DND-41 (cell line): ENCODE measurements at regions not wholly inside any gene's neighbourhood (a gene's known extent, or its start where the extent isn't known, plus 50 kb on each side); places are given as distances from the start of the nearest gene placed in this dataset.

Experiments
- ATAC-seq: fragments of 200-7000 bp; cut with Tn5 transposase; 3 replicates; pipeline ENCODE4 v1.9.1; 2021; ENCODE audit warnings: low read depth; ENCODE audit not compliant: insufficient read depth
- DNase-seq: peaks from one replicate; pipeline ENCODE4 v3.0.0-alpha.2; 2020
- H2AFZ ChIP-seq: 2 replicates; pipeline ENCODE4 v1.6.0; 2012; ENCODE audit warnings: low read depth, low read length
- H3K27ac ChIP-seq: 2 replicates; pipeline ENCODE4 v1.5.1; 2012; ENCODE audit warnings: low read length, inconsistent platforms
- H3K27me3 ChIP-seq: fragments of 200-600 bp; sonication (generic); 2 replicates; pipeline ENCODE4 v1.6.0; 2012; ENCODE audit warnings: low read length, mild to moderate bottlenecking, inconsistent platforms; ENCODE audit not compliant: insufficient read depth, poor library complexity
- H3K36me3 ChIP-seq: 2 replicates; pipeline ENCODE4 v1.5.1; 2012; ENCODE audit warnings: low read length, inconsistent platforms; ENCODE audit not compliant: insufficient read depth
- H3K4me1 ChIP-seq: 2 replicates; pipeline ENCODE4 v1.5.1; 2012; ENCODE audit warnings: mild to moderate bottlenecking, low read length; ENCODE audit not compliant: insufficient read depth
- H3K4me2 ChIP-seq: 2 replicates; pipeline ENCODE4 v1.6.0; 2012; ENCODE audit warnings: mild to moderate bottlenecking, moderate library complexity, low read length, inconsistent platforms; ENCODE audit not compliant: insufficient read depth
- H3K4me3 ChIP-seq, 2 experiments: fragments of 200-600 bp in 1 of 2; shearing (Covaris generic) in 1 of 2; 2 replicates each; pipeline ENCODE4 v1.5.1; 2012 to 2016; ENCODE audit warnings: inconsistent platforms in 2 of 2, low read length in 2 of 2, mild to moderate bottlenecking in 2 of 2, low read depth in 1 of 2, moderate library complexity in 1 of 2
- H3K79me2 ChIP-seq: 2 replicates; pipeline ENCODE4 v1.6.0; 2012; ENCODE audit warnings: low read length, inconsistent platforms; ENCODE audit not compliant: insufficient read depth
- H3K9ac ChIP-seq: 2 replicates; pipeline ENCODE4 v1.6.0; 2012; ENCODE audit warnings: low read depth, mild to moderate bottlenecking, inconsistent platforms, low read length, moderate library complexity
- H3K9me3 ChIP-seq: 2 replicates; pipeline ENCODE4 v1.5.1; 2012; ENCODE audit warnings: low read length, moderate library complexity, mild to moderate bottlenecking, inconsistent platforms; ENCODE audit not compliant: insufficient read depth, severe bottlenecking
- H4K20me1 ChIP-seq: 2 replicates; pipeline ENCODE4 v1.6.0; 2012; ENCODE audit warnings: low read length; ENCODE audit not compliant: insufficient read depth
- CTCF ChIP-seq: IDR thresholded peaks from 2 replicates; pipeline ENCODE4 v1.5.1; 2012; ENCODE audit warnings: borderline replicate concordance, low read length, moderate library complexity, mild to moderate bottlenecking; ENCODE audit not compliant: poor library complexity, severe bottlenecking; ENCODE audit errors: extremely low read depth
- EZH2 ChIP-seq: IDR thresholded peaks from 3 replicates; pipeline ENCODE4 v1.6.1; 2012; ENCODE audit warnings: borderline replicate concordance, low read depth, mild to moderate bottlenecking, moderate library complexity, low read length, inconsistent platforms; ENCODE audit not compliant: severe bottlenecking

GRCh38 chr5:112472614-112473013 lies 53.5 kb upstream of the EPB41L4A start:
- Histone ChIP-seq H3K79me2 (no peaks in the 10 kb centered on the region), H4K20me1 (no peaks in the 10 kb centered on the region), H3K9me3 (no peaks in the 10 kb centered on the region), H3K4me3 (no peak overlapping the region), H3K9ac (no peak overlapping the region), H3K4me2 (no peak overlapping the region), H3K4me1 (no peaks in the 10 kb centered on the region), H3K27me3 (peaks cover 3% of the 10 kb centered on the region), H3K27ac (no peak overlapping the region), H2AFZ (no peak overlapping the region), H3K36me3 (no peaks in the 10 kb centered on the region)
- no peak for TF ChIP-seq EZH2
- no peak for TF ChIP-seq CTCF
- ATAC-seq (no peak), DNase-seq (no peak)

GRCh38 chr5:112473989-112474388 lies 54.9 kb upstream of the EPB41L4A start:
- Histone ChIP-seq H3K4me2 (no peak overlapping the region), H3K4me3 (no peak overlapping the region), H3K9ac (no peak overlapping the region), H3K79me2 (no peaks in the 10 kb centered on the region), H3K4me1 (no peaks in the 10 kb centered on the region), H3K27me3 (peaks cover 3% of the 10 kb centered on the region), H3K9me3 (no peaks in the 10 kb centered on the region), H3K36me3 (no peaks in the 10 kb centered on the region), H4K20me1 (no peaks in the 10 kb centered on the region), H3K27ac (no peak overlapping the region), H2AFZ (no peak overlapping the region)
- TF ChIP-seq CTCF, result no peak
- TF ChIP-seq EZH2, result no peak
- no peak for ATAC-seq
- no peak for DNase-seq

- no peaks in the 10 kb centered on the region for H3K79me2 ChIP-seq
- H3K27ac ChIP-seq, result no peak overlapping the region
- TF ChIP-seq CTCF (no peak), EZH2 (no peak)
- H3K9me3 ChIP-seq, result no peaks in the 10 kb centered on the region
- no peak overlapping the region for H3K4me3 ChIP-seq
- ATAC-seq (no peak), DNase-seq (no peak)
- H4K20me1 ChIP-seq, result no peaks in the 10 kb centered on the region
- peaks cover 3% of the 10 kb centered on the region for H3K27me3 ChIP-seq
- H3K4me1 ChIP-seq, result no peaks in the 10 kb centered on the region
- no peak overlapping the region for H2AFZ ChIP-seq
- no peak overlapping the region for H3K4me2 ChIP-seq
- H3K9ac ChIP-seq, result no peak overlapping the region
- no peaks in the 10 kb centered on the region for H3K36me3 ChIP-seq
Observed at GRCh38 chr5:112475747-112476365, 56.8 kb upstream of the EPB41L4A start.

- TF ChIP-seq EZH2 (no peak), CTCF (no peak)
- H2AFZ ChIP-seq, result no peak overlapping the region
- no peak for ATAC-seq
Observed at GRCh38 chr5:112479418-112479817, 60.3 kb upstream of the EPB41L4A start.

More at GRCh38 chr5:112479418-112479817, 60.3 kb upstream of the EPB41L4A start:
- Histone ChIP-seq H3K27me3 (no peaks in the 10 kb centered on the region), H3K9ac (no peak overlapping the region), H3K79me2 (no peaks in the 10 kb centered on the region), H3K27ac (no peak overlapping the region), H3K4me2 (no peak overlapping the region), H3K4me1 (no peaks in the 10 kb centered on the region), H3K4me3 (no peak overlapping the region), H4K20me1 (no peaks in the 10 kb centered on the region), H3K9me3 (no peaks in the 10 kb centered on the region), H3K36me3 (no peaks in the 10 kb centered on the region)
- no peak for DNase-seq
